BLaER1 (cell line): ENCODE measurements at regions not wholly inside any gene's neighbourhood (a gene's known extent, or its start where the extent isn't known, plus 50 kb on each side); places are given as distances from the start of the nearest gene placed in this dataset.

Source experiments
- H3K27ac ChIP-seq: shearing (Covaris generic); formaldehyde crosslinking; 2 replicates; pipeline ENCODE4 v1.8.1; 2022
- H3K27me3 ChIP-seq: shearing (Covaris generic); formaldehyde crosslinking; 2 replicates; pipeline ENCODE4 v1.8.1; 2022
- H3K36me3 ChIP-seq: shearing (Covaris generic); formaldehyde crosslinking; 2 replicates; pipeline ENCODE4 v1.8.1; 2022
- H3K4me1 ChIP-seq: shearing (Covaris generic); formaldehyde crosslinking; 2 replicates; pipeline ENCODE4 v1.8.1; 2022
- H3K4me2 ChIP-seq: shearing (Covaris generic); formaldehyde crosslinking; 2 replicates; pipeline ENCODE4 v1.8.1; 2022
- H3K4me3 ChIP-seq: shearing (Covaris generic); formaldehyde crosslinking; 2 replicates; pipeline ENCODE4 v1.8.1; 2022
- H3K9ac ChIP-seq: shearing (Covaris generic); formaldehyde crosslinking; 2 replicates; pipeline ENCODE4 v1.8.1; 2022
- H3K9me3 ChIP-seq: shearing (Covaris generic); formaldehyde crosslinking; 2 replicates; pipeline ENCODE4 v1.8.1; 2022
- H4K20me1 ChIP-seq: shearing (Covaris generic); formaldehyde crosslinking; 2 replicates; pipeline ENCODE4 v1.8.1; 2022
- Cebpa-rat ChIP-seq: shearing (Covaris generic); IDR thresholded peaks from 2 replicates; pipeline ENCODE4 v1.8.1; 2022

GRCh38 chr4:129862461-129862860 is 766.5 kb downstream of the C4orf33 start:
- no peaks in the 10 kb centered on the region for H3K36me3 ChIP-seq
- no peak overlapping the region for H3K9ac ChIP-seq
- no peaks in the 10 kb centered on the region for H3K4me1 ChIP-seq
- H3K4me2 ChIP-seq: no peak overlapping the region
- no peaks in the 10 kb centered on the region for H3K27me3 ChIP-seq
- no peak for TF ChIP-seq Cebpa-rat
- H3K4me3 ChIP-seq: no peak overlapping the region
- no peak overlapping the region for H3K27ac ChIP-seq
- H3K9me3 ChIP-seq: no peaks in the 10 kb centered on the region
- no peaks in the 10 kb centered on the region for H4K20me1 ChIP-seq

GRCh38 chr4:129863206-129863605 is 767.3 kb downstream of the C4orf33 start:
- TF ChIP-seq Cebpa-rat: no peak
- no peak overlapping the region for H3K4me2 ChIP-seq
- H3K4me1 ChIP-seq: no peaks in the 10 kb centered on the region
- no peaks in the 10 kb centered on the region for H4K20me1 ChIP-seq
- no peak overlapping the region for H3K27ac ChIP-seq
- H3K4me3 ChIP-seq: no peak overlapping the region
- no peak overlapping the region for H3K9ac ChIP-seq
- no peaks in the 10 kb centered on the region for H3K36me3 ChIP-seq
- no peaks in the 10 kb centered on the region for H3K27me3 ChIP-seq
- H3K9me3 ChIP-seq: no peaks in the 10 kb centered on the region

- Histone ChIP-seq H3K4me3 (no peak overlapping the region), H3K9ac (no peak overlapping the region)
- no peak for TF ChIP-seq Cebpa-rat
These were observed 788.0 kb downstream of the C4orf33 start for GRCh38 chr4:129883996-129884395.

GRCh38 chr4:129897111-129897510 is 801.2 kb downstream of the C4orf33 start:
- no peak overlapping the region for H3K9ac ChIP-seq
- TF ChIP-seq Cebpa-rat: no peak
- no peaks in the 10 kb centered on the region for H3K36me3 ChIP-seq
- H3K4me3 ChIP-seq: no peak overlapping the region
- no peaks in the 10 kb centered on the region for H3K27me3 ChIP-seq
- H3K4me1 ChIP-seq: no peaks in the 10 kb centered on the region
- H3K27ac ChIP-seq: no peak overlapping the region
- H4K20me1 ChIP-seq: no peaks in the 10 kb centered on the region
- H3K9me3 ChIP-seq: no peaks in the 10 kb centered on the region
- H3K4me2 ChIP-seq: no peak overlapping the region

More at GRCh38 chr4:129883996-129884395, 788.0 kb downstream of the C4orf33 start:
- H3K4me1 ChIP-seq: no peaks in the 10 kb centered on the region
- no peak overlapping the region for H3K4me2 ChIP-seq
- no peaks in the 10 kb centered on the region for H3K27me3 ChIP-seq
- H3K27ac ChIP-seq: no peak overlapping the region
- H4K20me1 ChIP-seq: no peaks in the 10 kb centered on the region
- no peaks in the 10 kb centered on the region for H3K36me3 ChIP-seq
- no peaks in the 10 kb centered on the region for H3K9me3 ChIP-seq

GRCh38 chr4:129899849-129900248 is 803.9 kb downstream of the C4orf33 start:
- Histone ChIP-seq H4K20me1 (no peaks in the 10 kb centered on the region), H3K9ac (no peak overlapping the region), H3K4me2 (no peak overlapping the region), H3K36me3 (no peaks in the 10 kb centered on the region), H3K27me3 (no peaks in the 10 kb centered on the region), H3K27ac (no peak overlapping the region), H3K4me1 (no peaks in the 10 kb centered on the region), H3K4me3 (no peak overlapping the region), H3K9me3 (no peaks in the 10 kb centered on the region)
- TF ChIP-seq Cebpa-rat: no peak

- Histone ChIP-seq H3K9me3 (no peaks in the 10 kb centered on the region), H3K4me3 (no peak overlapping the region)
These were observed 804.5 kb downstream of the C4orf33 start for GRCh38 chr4:129900430-129900953.

GRCh38 chr4:129901205-129901604 is 805.3 kb downstream of the C4orf33 start:
- Histone ChIP-seq H3K9ac (no peak overlapping the region), H3K9me3 (no peaks in the 10 kb centered on the region), H3K27me3 (no peaks in the 10 kb centered on the region), H3K36me3 (no peaks in the 10 kb centered on the region), H3K4me2 (no peak overlapping the region), H4K20me1 (no peaks in the 10 kb centered on the region), H3K4me1 (no peaks in the 10 kb centered on the region), H3K27ac (no peak overlapping the region), H3K4me3 (no peak overlapping the region)
- TF ChIP-seq Cebpa-rat: no peak

More at GRCh38 chr4:129900430-129900953, 804.5 kb downstream of the C4orf33 start:
- no peak for TF ChIP-seq Cebpa-rat
- Histone ChIP-seq H3K4me2 (no peak overlapping the region), H3K4me1 (no peaks in the 10 kb centered on the region), H4K20me1 (no peaks in the 10 kb centered on the region), H3K36me3 (no peaks in the 10 kb centered on the region), H3K27me3 (no peaks in the 10 kb centered on the region), H3K9ac (no peak overlapping the region), H3K27ac (no peak overlapping the region)

GRCh38 chr4:129903861-129904260 is 807.9 kb downstream of the C4orf33 start:
- H3K27ac ChIP-seq: no peak overlapping the region
- H3K4me3 ChIP-seq: no peak overlapping the region
- no peaks in the 10 kb centered on the region for H4K20me1 ChIP-seq

DNA sequence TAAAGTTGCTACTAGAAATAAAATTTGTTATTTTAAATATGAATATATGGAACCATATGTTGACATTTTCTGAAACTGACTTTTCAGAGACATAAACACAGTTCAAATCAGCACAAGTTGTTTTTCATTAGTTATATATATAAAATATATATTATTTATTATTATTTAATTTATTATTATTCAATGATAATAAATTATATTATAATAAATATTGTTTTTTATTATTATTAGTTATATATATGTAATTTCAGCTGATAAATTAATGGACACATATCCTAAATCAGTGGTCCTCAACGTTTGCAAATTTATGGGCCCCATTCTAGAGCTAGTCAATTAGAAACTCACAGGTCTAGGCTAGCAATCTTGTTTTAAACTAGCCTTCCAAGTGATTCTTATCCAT is 809.3 kb downstream of the C4orf33 start:
- Histone ChIP-seq H3K27me3 (no peaks in the 10 kb centered on the region), H3K36me3 (no peaks in the 10 kb centered on the region), H3K9ac (no peak overlapping the region), H3K9me3 (no peaks in the 10 kb centered on the region), H3K4me2 (no peak overlapping the region), H3K27ac (no peak overlapping the region), H3K4me1 (no peaks in the 10 kb centered on the region), H4K20me1 (no peaks in the 10 kb centered on the region), H3K4me3 (no peak overlapping the region)
- TF ChIP-seq Cebpa-rat: no peak

More at GRCh38 chr4:129903861-129904260, 807.9 kb downstream of the C4orf33 start:
- no peak overlapping the region for H3K9ac ChIP-seq
- H3K9me3 ChIP-seq: no peaks in the 10 kb centered on the region
- H3K4me1 ChIP-seq: no peaks in the 10 kb centered on the region
- no peaks in the 10 kb centered on the region for H3K27me3 ChIP-seq
- TF ChIP-seq Cebpa-rat: no peak
- no peak overlapping the region for H3K4me2 ChIP-seq
- no peaks in the 10 kb centered on the region for H3K36me3 ChIP-seq

DNA sequence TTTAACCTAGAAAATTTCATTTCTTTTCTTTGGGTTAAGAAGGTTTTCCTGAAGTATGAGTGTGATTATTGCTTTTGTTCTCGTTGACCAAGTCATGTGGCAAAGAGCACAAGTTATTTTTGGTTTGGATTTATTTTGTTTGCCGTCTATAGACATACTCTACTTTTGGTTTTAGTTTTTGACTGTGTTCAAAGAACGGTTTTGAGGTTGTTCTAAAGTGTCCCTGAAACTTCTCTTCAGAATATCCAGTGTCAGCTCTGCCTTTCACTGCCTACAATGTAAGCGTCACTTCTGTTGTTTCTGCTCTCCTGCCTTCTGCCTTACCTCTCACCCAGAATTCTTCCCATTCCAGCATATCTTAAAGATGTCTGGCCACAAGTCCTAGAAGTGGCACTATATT is 812.2 kb downstream of the C4orf33 start:
- Histone ChIP-seq H3K4me1 (no peaks in the 10 kb centered on the region), H4K20me1 (no peaks in the 10 kb centered on the region), H3K27ac (no peak overlapping the region), H3K27me3 (no peaks in the 10 kb centered on the region), H3K9me3 (no peaks in the 10 kb centered on the region), H3K36me3 (no peaks in the 10 kb centered on the region), H3K4me3 (no peak overlapping the region), H3K9ac (no peak overlapping the region), H3K4me2 (no peak overlapping the region)
- TF ChIP-seq Cebpa-rat: no peak

DNA sequence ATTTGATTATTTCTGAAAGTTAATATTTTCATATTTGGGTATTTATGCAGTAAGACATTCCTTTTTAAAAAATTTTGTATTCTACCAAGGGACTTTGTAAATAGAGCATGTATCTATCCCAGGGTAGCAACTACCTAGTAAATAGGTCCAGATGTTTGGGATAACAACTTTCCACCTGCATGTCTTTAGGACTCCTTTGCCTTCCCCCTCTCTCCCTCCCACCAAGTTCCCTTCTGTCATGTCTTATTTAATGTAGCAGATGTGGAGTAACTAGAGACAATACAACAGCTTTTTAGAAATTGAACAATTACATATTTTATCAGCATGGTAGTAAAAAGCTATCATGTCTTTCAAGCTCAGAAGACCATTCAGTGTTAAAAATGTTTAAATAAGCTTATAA is 821.0 kb downstream of the C4orf33 start:
- Histone ChIP-seq H3K9me3 (no peaks in the 10 kb centered on the region), H4K20me1 (no peaks in the 10 kb centered on the region), H3K36me3 (no peaks in the 10 kb centered on the region), H3K4me3 (no peak overlapping the region), H3K4me2 (no peak overlapping the region), H3K27ac (no peak overlapping the region), H3K9ac (no peak overlapping the region), H3K27me3 (no peaks in the 10 kb centered on the region), H3K4me1 (peaks cover 17% of the 10 kb centered on the region)
- TF ChIP-seq Cebpa-rat: no peak
